Stomach (tissue), 8 donors: ENCODE measurements at regions not wholly inside any gene's neighbourhood (a gene's known extent, or its start where the extent isn't known, plus 50 kb on each side); places are given as distances from the start of the nearest gene placed in this dataset.

ENCODE experiments used
- DNase-seq, 2 donors: peaks; one replicate each; pipeline versions ENCODE4 v3.0.0 to v3.0.0-alpha.2; 2013 to 2019
- H3K27ac ChIP-seq, 5 donors: fragments of 200-600 bp in 4 of 5; sonication (generic) in 4 of 5; one replicate each; pipeline ENCODE4 v1.5.1; 2013 to 2019; ENCODE audit warnings: mild to moderate bottlenecking in 1 of 5, moderate library complexity in 1 of 5
- H3K27me3 ChIP-seq, 3 donors: fragments of 200-600 bp; sonication (generic); one replicate each; pipeline ENCODE4 v1.5.1; 2017 to 2019; ENCODE audit warnings: mixed run types in 1 of 3
- H3K36me3 ChIP-seq, 4 donors: fragments of 200-600 bp; sonication (generic); 1 replicate in 3 of 4; 2 replicates in 1 of 4; pipeline ENCODE4 v1.5.1; 2016 to 2019
- H3K4me1 ChIP-seq, 4 donors: fragments of 200-600 bp; sonication (generic); one replicate each; pipeline ENCODE4 v1.5.1; 2016 to 2019
- H3K4me3 ChIP-seq, 4 donors: fragments of 200-600 bp; sonication (generic) in 3 of 4; one replicate each; pipeline ENCODE4 v1.5.1; 2016 to 2019; ENCODE audit warnings: mild to moderate bottlenecking in 1 of 4
- H3K9me3 ChIP-seq, 4 donors: fragments of 200-600 bp; sonication (generic); one replicate each; pipeline ENCODE4 v1.5.1; 2016 to 2019
- EP300 ChIP-seq: sonication (generic); formaldehyde crosslinking; IDR thresholded peaks from one replicate; pipeline ENCODE4 v1.6.1; 2017; ENCODE audit warnings: antibody characterized with exemption
- POLR2A ChIP-seq, 4 donors: fragments of 450-650 bp; IDR thresholded peaks; one replicate each; pipeline ENCODE4 v1.6.1; 2016; ENCODE audit warnings: antibody characterized with exemption in 4 of 4, control low read depth in 2 of 4, mild to moderate bottlenecking in 1 of 4, moderate library complexity in 1 of 4
- POLR2AphosphoS5 ChIP-seq, 3 donors: sonication (generic); formaldehyde crosslinking; IDR thresholded peaks; one replicate each; pipeline ENCODE4 v1.6.1; 2016; ENCODE audit warnings: antibody characterized with exemption in 3 of 3
- WGBS, 5 donors: extraction: QIAGEN DNeasy Blood & Tissue Kit in 3 of 5; methylation state at CpG; one replicate each; pipeline versions ENCODE4 v1.1.5 to v1.1.7; 2013 to 2018; 5-methylcytosine and 5-hydroxymethylcytosine counted together
- intact Hi-C: fragments of 100-400 bp; cut with DNase I; formaldehyde crosslinking; loops from one replicate; pipeline ENCODE4 v1.15.1; 2023; ENCODE audit warnings: low total_unique reads
- TF ChIP-seq, protein P1 (sequence below), 7 experiments: fragments of 450-650 bp in 4 of 7; fragments of 200-600 bp in 3 of 7; sonication (generic) in 3 of 7; IDR thresholded peaks; one replicate each; pipeline ENCODE4 v1.5.1; 2016 to 2019; ENCODE audit warnings: antibody characterized with exemption in 7 of 7, control low read depth in 2 of 7, mild to moderate bottlenecking in 1 of 7
- donor health status: healthy with polysubstance abuse.
- donor health status: Bipolar disorder and iron deficiency.
- donor health status: healthy.

DNA sequence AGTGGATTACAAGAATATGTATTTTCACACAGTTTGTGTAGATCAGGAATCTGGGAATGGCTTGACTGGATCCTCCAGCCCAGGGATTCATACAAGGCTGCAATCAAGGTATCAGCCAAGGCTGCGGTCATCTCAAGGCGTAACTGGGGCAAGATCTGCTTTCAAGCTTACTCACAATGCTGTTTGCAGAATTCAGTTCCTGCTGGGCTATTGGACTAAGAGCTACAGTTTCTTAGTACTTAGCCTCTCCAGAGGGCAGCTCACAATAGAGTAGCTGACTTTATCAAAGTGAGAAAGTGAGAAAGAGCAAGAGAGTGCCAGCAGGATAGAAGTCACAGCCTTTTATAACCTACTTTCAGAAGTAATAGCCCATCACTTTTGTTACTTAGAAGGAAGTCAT is 211.0 kb downstream of the MAP2K6 start:
- no peak for DNase-seq
- TF ChIP-seq POLR2AphosphoS5 (IDR thresholded peaks at IDR 0.05) (no peak), POLR2A (IDR thresholded peaks at IDR 0.05) (no peak), EP300 (no peak)
- TF ChIP-seq, protein P1, sequence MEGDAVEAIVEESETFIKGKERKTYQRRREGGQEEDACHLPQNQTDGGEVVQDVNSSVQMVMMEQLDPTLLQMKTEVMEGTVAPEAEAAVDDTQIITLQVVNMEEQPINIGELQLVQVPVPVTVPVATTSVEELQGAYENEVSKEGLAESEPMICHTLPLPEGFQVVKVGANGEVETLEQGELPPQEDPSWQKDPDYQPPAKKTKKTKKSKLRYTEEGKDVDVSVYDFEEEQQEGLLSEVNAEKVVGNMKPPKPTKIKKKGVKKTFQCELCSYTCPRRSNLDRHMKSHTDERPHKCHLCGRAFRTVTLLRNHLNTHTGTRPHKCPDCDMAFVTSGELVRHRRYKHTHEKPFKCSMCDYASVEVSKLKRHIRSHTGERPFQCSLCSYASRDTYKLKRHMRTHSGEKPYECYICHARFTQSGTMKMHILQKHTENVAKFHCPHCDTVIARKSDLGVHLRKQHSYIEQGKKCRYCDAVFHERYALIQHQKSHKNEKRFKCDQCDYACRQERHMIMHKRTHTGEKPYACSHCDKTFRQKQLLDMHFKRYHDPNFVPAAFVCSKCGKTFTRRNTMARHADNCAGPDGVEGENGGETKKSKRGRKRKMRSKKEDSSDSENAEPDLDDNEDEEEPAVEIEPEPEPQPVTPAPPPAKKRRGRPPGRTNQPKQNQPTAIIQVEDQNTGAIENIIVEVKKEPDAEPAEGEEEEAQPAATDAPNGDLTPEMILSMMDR (IDR thresholded peaks at IDR 0.05) = no peak
- Histone ChIP-seq H3K9me3 (peaks cover 0 to 3% (median 0%) of the 10 kb centered on the region in 4 donors), H3K36me3 (no peaks in the 10 kb centered on the region), H3K4me1 (no peaks in the 10 kb centered on the region), H3K4me3 (no peak overlapping the region), H3K27me3 (no peaks in the 10 kb centered on the region), H3K27ac (no peak overlapping the region)
- 23 to 82% (median 66%) methylated on average over 2 of the region's 2 CpGs for WGBS, 5 donors
- intact Hi-C loops = no loop called here

DNA sequence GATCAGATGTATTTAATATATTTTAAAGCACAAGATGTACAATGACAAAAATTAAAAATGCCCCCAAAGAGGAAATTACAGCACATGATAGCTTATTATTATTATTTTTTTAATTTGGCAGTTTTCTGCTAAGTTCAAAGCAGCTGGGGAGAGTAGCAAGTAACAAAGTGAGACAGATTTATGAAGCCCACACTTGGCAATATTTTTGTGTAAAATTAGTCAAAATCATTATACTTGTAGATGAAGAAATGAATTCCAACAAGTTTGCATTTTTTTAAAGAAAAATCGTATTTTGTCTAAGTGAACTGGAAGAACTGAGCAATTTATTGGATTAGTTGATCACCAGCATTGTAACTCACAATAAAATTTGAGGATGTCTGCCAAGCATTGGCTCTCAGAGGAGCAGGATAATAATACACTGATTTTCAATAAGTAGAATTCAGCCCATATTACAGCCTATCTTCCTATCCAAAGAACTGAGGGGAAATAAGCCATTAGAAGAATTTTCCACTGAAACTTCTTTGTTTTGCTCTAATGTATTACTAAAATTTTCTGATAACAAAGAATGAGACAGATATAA is 215.6 kb downstream of the MAP2K6 start:
- no peaks in the 10 kb centered on the region for H3K27me3 ChIP-seq
- H3K4me1 ChIP-seq = no peaks in the 10 kb centered on the region
- intact Hi-C loops = no loop called here
- H3K4me3 ChIP-seq = no peak overlapping the region
- no peaks in the 10 kb centered on the region for H3K9me3 ChIP-seq
- no peak overlapping the region for H3K27ac ChIP-seq
- no peak for DNase-seq
- TF ChIP-seq, protein P1 (IDR thresholded peaks at IDR 0.05) = no peak
- no peak for TF ChIP-seq POLR2A (IDR thresholded peaks at IDR 0.05)
- no peak for TF ChIP-seq POLR2AphosphoS5 (IDR thresholded peaks at IDR 0.05)
- whole genome bisulfite sequencing, 5 donors = 64 to 81% (median 79%) methylated on average over 1 of the region's 1 CpG
- no peaks in the 10 kb centered on the region for H3K36me3 ChIP-seq

DNA sequence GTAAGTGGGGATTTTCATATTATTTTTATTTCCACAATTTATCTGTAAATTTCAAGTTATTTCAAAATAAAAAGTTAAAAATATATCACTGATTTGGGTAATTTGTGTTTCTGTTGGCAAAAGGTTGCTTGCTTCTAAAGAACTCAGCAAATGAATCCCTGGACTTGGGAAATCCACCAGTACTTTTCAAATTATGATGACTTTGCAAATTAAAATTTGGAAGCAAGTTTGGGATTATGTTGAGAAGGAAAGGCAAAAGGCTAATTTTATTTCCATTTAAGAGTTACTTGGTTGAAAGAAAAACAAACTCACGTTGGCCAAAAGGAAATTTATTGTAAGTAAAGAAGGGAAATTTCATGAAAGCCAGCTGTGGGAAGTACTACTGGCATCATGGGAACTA is 220.3 kb downstream of the MAP2K6 start:
- H3K4me1 ChIP-seq = no peaks in the 10 kb centered on the region
- intact Hi-C loops = no loop called here
- no peak overlapping the region for H3K27ac ChIP-seq
- 36 to 60% (median 41%) methylated on average over 1 of the region's 1 CpG for WGBS, 5 donors
- H3K27me3 ChIP-seq = no peaks in the 10 kb centered on the region
- TF ChIP-seq EP300 = no peak
- TF ChIP-seq POLR2A (IDR thresholded peaks at IDR 0.05) = no peak
- TF ChIP-seq, protein P1 (IDR thresholded peaks at IDR 0.05) = no peak
- TF ChIP-seq POLR2AphosphoS5 (IDR thresholded peaks at IDR 0.05) = no peak
- no peak overlapping the region for H3K4me3 ChIP-seq
- H3K36me3 ChIP-seq = no peaks in the 10 kb centered on the region
- no peak for DNase-seq
- H3K9me3 ChIP-seq = no peaks in the 10 kb centered on the region

DNA sequence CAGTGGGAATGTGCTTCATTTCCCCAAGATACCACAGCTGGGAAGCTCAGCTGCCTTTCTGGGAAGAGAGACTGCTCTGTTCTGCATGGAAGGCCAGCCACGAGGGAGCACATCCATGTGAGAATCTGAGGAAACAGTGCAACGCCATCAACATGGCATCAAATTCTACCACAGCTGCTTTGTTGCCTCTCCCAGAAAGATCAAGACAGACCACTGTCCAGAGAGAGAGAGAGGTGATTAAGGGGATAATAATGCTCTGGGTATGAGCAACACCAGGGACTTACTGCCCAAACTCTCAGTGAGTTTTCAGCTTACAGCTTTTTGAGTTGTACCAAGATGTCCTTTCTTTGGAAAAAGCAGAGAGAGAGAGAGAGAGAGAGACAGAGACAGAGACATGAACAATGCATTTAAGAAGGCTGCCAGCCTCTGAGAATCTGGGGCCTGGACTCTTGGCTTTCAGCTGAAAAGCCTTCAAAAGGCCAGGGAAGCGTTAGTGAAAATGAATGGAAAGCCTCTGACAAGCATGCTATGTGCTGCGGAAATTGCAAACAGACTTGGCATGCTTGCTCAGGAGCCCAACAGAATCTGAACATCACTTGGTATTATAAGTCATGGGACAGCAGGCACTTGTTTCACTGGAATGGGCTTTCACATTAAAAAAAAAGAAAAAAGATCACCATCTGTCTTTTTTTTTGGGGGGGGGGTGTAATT is 223.1 kb downstream of the MAP2K6 start:
- Histone ChIP-seq H3K27me3 (no peaks in the 10 kb centered on the region), H3K4me3 (no peak overlapping the region), H3K9me3 (no peaks in the 10 kb centered on the region), H3K36me3 (no peaks in the 10 kb centered on the region), H3K4me1 (no peaks in the 10 kb centered on the region), H3K27ac (no peak overlapping the region)
- intact Hi-C loops = no loop called here
- TF ChIP-seq POLR2A (IDR thresholded peaks at IDR 0.05) (no peak), EP300 (no peak), POLR2AphosphoS5 (IDR thresholded peaks at IDR 0.05) (no peak)
- TF ChIP-seq, protein P1 (IDR thresholded peaks at IDR 0.05) = no peak
- 54 to 84% (median 78%) methylated on average over 4 of the region's 4 CpGs for WGBS, 5 donors
- no peak for DNase-seq
